Glutamatergic neuron (in vitro differentiated cells): ENCODE measurements at regions not wholly inside any gene's neighbourhood (a gene's known extent, or its start where the extent isn't known, plus 50 kb on each side); places are given as distances from the start of the nearest gene placed in this dataset.
A peak's percentile ranks its signal among the peaks of the same experiment; 100 is the strongest.

ENCODE experiments used
- DNase-seq: peaks from one replicate; pipeline ENCODE4 v3.0.0; 2022
- H3K27ac Mint-ChIP-seq: one replicate; pipeline ENCODE4 v1.8.0; 2020; ENCODE audit warnings: mild to moderate bottlenecking, mixed read lengths, inconsistent platforms; ENCODE audit not compliant: unreplicated experiment
- H3K27me3 Mint-ChIP-seq: one replicate; pipeline ENCODE4 v1.8.0; 2020; ENCODE audit warnings: mild to moderate bottlenecking, moderate library complexity, mixed read lengths, inconsistent platforms; ENCODE audit not compliant: unreplicated experiment
- H3K36me3 Mint-ChIP-seq: one replicate; pipeline ENCODE4 v1.8.0; 2020; ENCODE audit warnings: mild to moderate bottlenecking, mixed read lengths, inconsistent platforms; ENCODE audit not compliant: unreplicated experiment
- H3K4me1 Mint-ChIP-seq: one replicate; pipeline ENCODE4 v1.8.0; 2020; ENCODE audit warnings: mild to moderate bottlenecking, low read depth, mixed read lengths, inconsistent platforms; ENCODE audit not compliant: unreplicated experiment
- H3K4me3 Mint-ChIP-seq: one replicate; pipeline ENCODE4 v1.8.0; 2020; ENCODE audit warnings: mild to moderate bottlenecking, mixed read lengths, inconsistent platforms; ENCODE audit not compliant: unreplicated experiment
- H3K9me3 Mint-ChIP-seq: one replicate; pipeline ENCODE4 v1.8.0; 2020; ENCODE audit warnings: mild to moderate bottlenecking, moderate library complexity, mixed read lengths, inconsistent platforms; ENCODE audit not compliant: unreplicated experiment
- CTCF ChIP-seq: fragments of 200-600 bp; sonication (generic); IDR thresholded peaks from one replicate; pipeline ENCODE4 v1.5.0; 2021; ENCODE audit not compliant: partially characterized antibody, unreplicated experiment

- Mint-ChIP-seq H3K27me3 (peaks cover 3% of the 10 kb centered on the region), H3K4me1 (peaks cover 10% of the 10 kb centered on the region), H3K36me3 (no peaks in the 10 kb centered on the region), H3K4me3 (no peak overlapping the region), H3K27ac (peak overlapping the region; percentile 34), H3K9me3 (no peaks in the 10 kb centered on the region)
- DNase-seq: no peak
- no peak for TF ChIP-seq CTCF
These were observed 377.0 kb upstream of the ATP2B1 start for GRCh38 chr12:90085494-90086274.

GRCh38 chr12:90084018-90084417 lies 375.4 kb upstream of the ATP2B1 start:
- Mint-ChIP-seq H3K27me3 (peaks cover 3% of the 10 kb centered on the region), H3K9me3 (no peaks in the 10 kb centered on the region), H3K36me3 (no peaks in the 10 kb centered on the region), H3K27ac (no peak overlapping the region), H3K4me1 (peaks cover 10% of the 10 kb centered on the region), H3K4me3 (no peak overlapping the region)
- DNase-seq: no peak
- no peak for TF ChIP-seq CTCF

GRCh38 chr12:90080616-90081015 lies 372.0 kb upstream of the ATP2B1 start:
- no peak for DNase-seq
- Mint-ChIP-seq H3K9me3 (no peaks in the 10 kb centered on the region), H3K36me3 (no peaks in the 10 kb centered on the region), H3K4me3 (no peak overlapping the region), H3K4me1 (peaks cover 5% of the 10 kb centered on the region), H3K27me3 (peaks cover 3% of the 10 kb centered on the region), H3K27ac (no peak overlapping the region)
- TF ChIP-seq CTCF: no peak

- Mint-ChIP-seq H3K9me3 (peaks cover 2% of the 10 kb centered on the region), H3K27me3 (peaks cover 3% of the 10 kb centered on the region), H3K27ac (no peak overlapping the region), H3K4me3 (no peak overlapping the region), H3K36me3 (no peaks in the 10 kb centered on the region), H3K4me1 (peaks cover 3% of the 10 kb centered on the region)
- DNase-seq: no peak
- TF ChIP-seq CTCF: no peak
These were observed 371.0 kb upstream of the ATP2B1 start for GRCh38 chr12:90079529-90080210.

- Mint-ChIP-seq H3K4me1 (no peaks in the 10 kb centered on the region), H3K27me3 (peaks cover 3% of the 10 kb centered on the region), H3K4me3 (no peak overlapping the region), H3K36me3 (no peaks in the 10 kb centered on the region), H3K9me3 (peaks cover 2% of the 10 kb centered on the region), H3K27ac (no peak overlapping the region)
- DNase-seq: no peak
- TF ChIP-seq CTCF: no peak
These were observed 369.7 kb upstream of the ATP2B1 start for GRCh38 chr12:90078344-90078743.
